HG03354 (cell line): ENCODE measurements at regions not wholly inside any gene's neighbourhood (a gene's known extent, or its start where the extent isn't known, plus 50 kb on each side); places are given as distances from the start of the nearest gene placed in this dataset.

Experiments
- ATAC-seq: cut with Tn5 transposase; IDR thresholded peaks from one replicate; pipeline ENCODE4 v1.9.1; 2021; ENCODE audit warnings: mild to moderate bottlenecking; ENCODE audit not compliant: unreplicated experiment, poor library complexity, severe bottlenecking

DNA sequence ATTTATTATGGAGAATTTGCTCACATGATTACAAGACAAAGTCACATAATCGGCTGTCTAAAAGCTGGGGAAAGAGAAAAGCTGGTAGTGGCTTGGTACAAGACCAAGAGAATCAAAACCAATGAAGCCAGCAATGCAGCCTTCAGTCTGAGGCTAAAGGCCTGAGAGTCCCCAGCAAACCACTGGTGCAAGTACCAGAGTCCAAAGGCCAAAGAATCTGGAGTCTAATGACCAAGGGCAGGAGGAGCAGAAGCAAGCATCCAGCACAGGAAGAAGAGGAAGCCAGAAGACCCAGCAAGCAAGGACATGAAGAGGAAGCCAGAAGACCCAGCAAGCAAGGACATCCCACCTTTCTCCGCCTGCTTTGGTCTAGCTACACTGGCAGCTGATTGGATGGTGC, 250.6 kb upstream of the SALL1 start:
- ATAC-seq: no peak

DNA sequence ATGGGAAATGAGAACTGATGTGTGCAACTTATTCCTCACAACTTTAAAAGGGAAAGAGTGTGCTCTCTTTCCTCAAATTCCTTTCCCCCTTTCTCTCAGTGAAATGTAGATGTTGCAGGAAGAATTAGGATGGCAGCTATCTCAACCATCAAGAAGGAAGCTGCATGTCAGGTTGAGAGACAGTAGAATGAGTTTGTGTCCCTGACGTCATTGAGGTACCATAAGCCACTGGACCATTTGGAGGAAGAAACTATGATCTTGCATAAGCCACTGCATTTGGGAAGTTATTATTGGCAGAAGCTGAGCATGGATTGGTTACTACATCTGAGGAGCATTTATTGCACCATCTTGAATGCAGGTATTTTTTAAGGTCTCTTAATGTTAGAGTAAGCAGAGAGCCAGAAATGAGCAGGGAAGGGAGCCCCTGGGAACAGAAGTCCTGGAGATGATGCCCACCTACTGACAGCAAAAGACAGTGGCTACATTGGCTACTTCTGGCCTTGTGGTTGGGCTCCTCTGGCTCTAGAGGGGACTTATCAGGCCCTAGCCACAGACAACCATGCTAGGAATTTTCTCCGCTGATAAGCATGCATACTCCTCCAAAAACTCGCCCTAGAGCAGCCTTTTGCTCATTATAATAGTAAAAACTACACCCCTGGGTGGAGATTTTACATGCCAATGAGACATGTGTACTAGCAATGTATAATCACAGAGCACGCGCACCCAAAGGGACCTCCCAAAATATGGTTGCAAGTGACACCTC, 249.0 kb upstream of the SALL1 start:
- no peak for ATAC-seq

DNA sequence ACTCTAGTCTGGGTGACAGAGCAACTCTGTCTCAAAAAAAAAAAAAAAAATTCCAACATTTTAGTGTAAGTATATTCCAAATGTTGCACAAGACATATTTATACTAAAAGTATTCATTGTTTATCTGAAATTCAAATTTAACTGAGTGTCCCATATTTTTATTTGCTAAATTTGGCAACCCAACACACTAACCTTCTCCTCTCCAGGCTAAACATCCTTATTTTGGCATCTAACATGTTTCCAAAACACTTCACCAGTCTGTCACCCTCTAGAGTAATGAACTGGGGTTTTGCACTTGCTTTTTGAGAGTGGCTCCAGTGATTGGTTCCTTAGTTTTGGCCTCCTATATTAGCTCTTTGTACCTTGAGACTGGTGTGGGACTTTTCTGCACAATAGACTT, 243.4 kb upstream of the SALL1 start:
- ATAC-seq: no peak

DNA sequence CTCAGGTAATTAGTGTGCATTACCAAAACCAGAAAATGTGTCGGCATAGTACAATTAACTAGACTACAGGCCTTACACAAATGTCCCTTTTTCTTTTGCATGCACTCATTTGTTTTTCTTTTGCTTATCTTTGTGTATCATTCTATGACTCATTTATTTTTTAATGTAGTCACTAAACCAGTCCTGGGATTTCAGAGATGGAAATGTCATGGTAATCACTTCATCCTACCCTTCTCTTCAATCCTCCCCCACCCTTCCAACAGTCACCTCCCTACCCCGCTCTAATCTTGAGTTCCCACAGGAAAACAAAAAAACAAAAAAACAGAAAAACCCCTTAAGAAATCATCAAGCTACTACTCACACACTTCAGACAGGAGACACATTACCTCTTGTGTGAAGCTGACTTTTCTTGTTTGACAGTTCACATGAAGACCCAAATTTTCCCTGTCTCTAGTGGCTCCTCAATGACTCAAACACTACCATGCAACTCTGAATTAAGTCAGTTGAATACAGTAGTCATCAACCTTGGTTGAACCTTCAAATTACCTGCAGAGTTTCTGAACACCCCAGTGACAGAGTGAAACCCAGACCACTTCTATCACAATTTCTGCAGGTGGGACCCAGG, 242.4 kb upstream of the SALL1 start:
- no peak for ATAC-seq

DNA sequence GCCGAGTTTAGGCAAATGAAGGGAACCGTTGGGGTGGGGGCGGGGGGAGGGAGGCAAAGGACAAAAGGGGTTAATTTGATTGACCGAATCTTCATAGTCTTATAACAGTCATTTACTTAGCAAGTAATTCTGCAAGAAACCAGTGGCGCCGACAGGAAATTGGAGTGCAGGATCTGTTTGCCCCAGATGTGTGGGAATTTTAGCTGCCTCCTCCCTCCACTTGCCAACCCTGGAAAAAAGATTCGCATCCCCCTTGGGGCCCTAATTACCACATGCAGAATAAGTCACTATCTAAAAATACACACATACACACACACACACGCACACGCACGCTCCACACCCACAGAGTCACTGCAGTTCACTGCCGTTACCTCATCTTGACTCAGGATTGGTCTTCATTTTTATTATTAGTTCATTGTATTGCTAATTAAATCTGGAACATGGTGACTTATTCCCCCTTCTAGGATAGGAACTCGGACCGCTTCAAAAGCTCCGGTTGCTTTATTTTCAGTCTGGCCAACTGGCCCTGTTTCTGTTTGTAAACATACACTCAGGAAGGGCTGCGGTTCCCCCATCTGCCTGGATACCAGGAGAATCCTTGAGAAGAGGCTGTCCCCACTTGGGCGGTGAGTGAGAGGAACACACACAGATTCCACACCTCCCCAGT, 241.6 kb upstream of the SALL1 start:
- no peak for ATAC-seq

DNA sequence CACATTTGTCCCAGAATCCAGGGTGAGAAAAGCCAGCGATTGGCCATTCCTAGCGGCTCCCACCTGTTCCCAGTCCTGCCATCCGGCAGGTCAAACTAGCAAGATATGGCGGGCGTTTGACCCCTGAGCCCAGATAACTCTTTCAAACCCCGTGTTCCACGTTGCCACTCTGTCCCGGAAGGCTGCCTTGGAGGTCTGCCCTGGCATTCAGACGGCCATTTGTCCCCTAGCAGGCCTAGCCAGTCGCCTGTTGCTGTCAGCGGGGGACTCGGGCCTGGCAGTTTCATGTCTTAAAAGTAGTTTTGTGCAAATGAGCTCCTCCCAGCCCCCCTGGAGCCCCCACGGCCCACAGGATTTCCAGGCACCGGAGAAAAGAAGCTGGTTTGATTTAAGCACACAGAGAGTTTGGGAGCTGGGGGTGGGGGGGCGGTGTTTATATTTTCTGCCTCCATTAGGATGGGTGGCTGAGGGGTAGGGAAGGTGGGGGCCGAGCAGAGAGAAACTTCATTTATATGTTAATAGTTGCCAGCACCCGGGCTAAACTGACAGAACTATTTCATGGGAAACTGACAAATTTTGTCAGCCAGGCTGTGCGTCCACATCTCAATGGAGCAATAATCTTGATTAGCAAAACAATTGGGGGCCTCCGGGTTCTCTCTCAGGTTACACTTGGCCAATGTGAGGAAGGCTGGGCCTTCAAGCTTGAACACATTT, 240.9 kb upstream of the SALL1 start:
- no peak for ATAC-seq

DNA sequence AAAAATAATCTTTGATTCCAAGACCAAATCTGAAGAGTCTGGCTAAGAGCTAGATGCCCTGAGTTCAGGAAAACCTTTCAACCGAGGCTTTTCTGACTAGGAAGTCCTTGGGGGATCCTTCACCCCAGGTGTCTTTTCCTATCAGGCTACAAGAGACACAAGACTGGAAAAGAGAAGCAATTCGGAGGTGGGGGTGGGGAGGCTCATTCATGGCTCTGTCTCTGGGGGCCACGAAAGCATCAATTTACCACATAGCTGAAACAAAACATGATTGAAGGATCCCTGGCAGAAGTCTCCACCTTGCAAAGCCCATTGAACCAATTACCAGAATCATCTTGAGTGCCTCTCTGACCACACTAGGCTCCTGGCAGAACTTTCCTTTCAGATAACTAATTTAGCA, 239.8 kb upstream of the SALL1 start:
- no peak for ATAC-seq

DNA sequence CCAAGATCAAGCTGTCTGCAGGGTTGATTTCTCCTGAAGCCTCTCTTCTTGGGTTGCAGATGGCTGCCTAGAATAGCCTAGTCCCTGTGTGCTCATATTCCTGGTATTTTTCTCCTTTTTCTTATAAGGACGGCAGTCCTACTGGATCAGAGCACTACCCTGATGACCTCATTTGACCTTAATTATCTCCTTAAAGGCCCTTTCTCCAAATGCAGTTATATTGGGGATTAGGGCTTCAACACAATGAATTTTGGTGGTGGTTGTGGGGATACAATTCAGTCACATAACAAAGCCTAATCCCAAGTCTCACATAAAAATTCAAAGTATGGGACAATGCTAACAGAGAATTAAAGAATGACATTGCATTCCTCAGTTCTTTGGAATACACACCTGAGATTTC, 238.8 kb upstream of the SALL1 start:
- ATAC-seq: no peak

DNA sequence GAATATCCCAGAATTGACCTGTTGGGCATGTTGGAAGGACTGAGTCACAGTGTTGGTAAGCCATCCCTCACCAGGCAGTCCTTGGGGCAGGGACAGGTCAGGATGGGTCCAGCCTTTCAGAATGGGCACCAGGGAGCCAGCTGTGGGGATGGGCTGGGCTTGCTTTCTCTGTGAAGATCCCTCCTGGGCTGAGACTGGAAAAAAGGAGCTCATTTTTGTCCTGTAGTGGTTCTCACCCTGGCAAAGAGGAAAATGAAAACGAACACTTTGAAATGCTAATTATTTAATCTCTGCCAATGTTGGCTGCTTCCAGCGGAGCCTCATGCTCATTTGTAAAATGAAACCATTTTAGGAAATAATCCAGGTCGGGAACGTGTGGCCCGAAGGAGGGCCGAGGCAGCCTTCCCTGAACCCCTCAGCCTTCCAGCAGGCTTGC, 237.5 kb upstream of the SALL1 start:
- no peak for ATAC-seq

DNA sequence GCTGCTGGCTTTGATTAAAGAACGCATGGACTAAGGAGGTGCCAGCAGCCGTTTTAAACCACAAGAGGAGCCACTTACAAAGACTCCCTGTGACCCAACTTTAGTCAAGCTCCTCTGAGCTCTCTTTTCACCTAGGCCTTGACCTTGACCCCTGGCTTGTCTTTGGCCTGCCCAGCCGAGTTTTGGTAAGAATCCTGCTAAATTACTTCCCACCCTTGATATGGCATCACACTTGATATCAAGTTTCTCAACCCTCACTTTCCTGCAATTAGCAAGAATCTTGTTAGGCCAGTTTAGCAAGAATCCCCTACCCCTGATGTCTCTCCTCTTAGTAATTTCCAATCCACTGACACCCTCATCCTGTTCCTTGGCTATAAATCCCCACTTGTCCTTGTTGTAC, 232.8 kb upstream of the SALL1 start:
- no peak for ATAC-seq

DNA sequence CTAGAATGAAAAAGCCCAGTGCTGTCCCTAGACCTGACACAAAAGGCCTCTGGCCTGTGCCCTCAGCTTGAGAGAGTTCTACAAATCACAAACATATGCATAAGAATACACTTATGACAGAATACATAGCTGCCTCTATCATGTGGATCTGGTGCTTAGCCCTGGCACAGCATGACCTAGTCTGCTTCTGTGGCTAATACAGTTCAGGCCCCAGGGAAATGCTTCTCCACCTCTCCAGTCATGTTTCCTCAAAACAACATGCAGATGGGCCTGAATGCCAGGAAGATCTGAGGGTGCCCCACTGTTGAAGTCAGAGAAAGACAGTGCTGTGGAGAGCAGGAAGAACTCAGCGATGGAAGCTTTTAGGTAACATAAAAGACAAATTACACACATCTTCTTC, 231.9 kb upstream of the SALL1 start:
- no peak for ATAC-seq

DNA sequence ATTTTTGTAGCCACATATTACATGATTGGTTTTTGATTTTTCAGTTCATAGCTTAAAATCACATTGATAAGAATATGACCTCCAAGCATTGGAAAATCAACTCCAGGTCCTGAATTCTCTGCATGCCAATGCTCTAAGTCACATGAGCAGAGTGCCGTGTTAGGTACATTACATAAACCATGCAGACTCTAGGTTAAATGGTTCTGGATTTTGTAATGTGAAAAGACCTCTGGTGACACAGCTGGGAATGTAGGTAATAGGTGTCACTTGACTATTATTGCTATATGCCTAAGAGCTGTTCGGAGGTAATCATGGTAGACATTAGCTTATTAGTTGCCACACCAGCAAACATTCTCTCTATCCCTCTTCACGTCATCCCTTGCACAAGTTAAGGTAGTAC, 231.1 kb upstream of the SALL1 start:
- no peak for ATAC-seq

DNA sequence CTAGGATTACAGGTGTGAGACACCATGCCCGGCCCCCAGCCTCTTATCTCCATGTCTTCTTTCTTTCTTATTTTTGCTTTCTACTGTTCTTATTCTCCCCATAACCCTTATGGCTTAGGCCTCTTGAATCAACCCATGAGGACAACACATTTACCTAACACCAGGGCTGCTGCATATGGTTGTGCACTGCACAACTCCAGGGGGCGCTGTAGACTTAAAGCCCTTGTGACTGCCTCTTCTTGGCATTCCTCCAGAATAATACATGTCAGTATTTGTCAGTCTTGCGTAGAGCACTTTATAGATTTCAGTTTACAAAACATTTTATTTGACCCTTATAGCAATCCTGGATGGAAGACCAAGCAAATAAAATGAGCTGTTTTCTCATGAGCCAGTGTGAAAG, 225.0 kb upstream of the SALL1 start:
- ATAC-seq: no peak

DNA sequence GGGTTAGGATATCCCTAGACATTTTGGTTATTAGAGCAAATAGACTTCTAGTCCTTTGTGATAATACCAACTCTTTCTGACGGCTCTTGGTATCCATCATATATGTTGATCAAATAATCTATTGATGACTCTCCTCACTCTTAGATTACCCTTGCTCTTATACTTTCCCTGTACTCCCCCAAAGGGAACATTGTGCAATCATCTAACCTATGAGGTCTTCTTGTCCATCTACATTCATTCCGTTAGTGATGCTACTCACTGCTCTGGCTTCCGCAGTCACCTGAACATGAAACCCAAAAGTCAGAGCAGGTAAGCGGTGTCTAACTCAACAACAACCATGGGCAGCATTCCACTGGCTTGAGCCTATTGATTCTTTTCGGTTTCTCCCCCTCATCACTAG, 223.7 kb upstream of the SALL1 start:
- ATAC-seq: no peak

DNA sequence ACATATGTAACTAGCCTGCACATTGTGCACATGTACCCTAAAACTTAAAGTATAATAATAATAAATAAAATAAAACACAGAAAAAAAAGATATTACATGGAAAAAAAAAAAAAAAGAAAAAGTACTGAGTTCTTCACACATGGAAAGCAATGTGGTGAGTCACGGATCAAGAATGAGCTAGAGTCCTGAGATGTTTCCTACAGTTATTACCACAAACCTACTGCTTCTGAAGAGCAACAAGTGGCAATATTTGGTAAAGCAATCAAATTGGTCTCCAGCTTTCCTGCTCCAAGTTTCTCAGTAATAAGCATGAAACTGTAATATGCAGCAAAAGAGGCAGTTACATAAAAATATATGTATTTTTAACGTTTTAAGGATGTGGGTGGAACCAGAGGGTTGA, 223.3 kb upstream of the SALL1 start:
- ATAC-seq: no peak

DNA sequence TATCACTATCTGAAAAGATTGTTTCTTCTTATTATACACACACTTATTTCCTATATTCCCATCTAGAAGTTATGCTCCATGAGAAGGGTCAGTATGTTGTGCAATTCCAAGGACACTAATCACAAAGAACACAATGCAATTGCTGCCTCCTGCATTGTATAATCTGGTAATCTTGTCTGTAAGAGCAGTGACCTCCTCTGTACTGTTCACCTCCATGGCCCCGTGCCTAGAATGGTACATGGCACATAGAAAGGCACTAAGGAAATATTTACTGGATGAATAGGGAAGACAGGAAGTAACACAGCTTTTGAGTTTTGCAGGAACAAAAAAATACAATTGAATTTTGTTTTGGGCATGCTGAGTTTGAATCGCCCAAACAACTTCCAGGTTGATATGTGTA, 214.6 kb upstream of the SALL1 start:
- no peak for ATAC-seq

DNA sequence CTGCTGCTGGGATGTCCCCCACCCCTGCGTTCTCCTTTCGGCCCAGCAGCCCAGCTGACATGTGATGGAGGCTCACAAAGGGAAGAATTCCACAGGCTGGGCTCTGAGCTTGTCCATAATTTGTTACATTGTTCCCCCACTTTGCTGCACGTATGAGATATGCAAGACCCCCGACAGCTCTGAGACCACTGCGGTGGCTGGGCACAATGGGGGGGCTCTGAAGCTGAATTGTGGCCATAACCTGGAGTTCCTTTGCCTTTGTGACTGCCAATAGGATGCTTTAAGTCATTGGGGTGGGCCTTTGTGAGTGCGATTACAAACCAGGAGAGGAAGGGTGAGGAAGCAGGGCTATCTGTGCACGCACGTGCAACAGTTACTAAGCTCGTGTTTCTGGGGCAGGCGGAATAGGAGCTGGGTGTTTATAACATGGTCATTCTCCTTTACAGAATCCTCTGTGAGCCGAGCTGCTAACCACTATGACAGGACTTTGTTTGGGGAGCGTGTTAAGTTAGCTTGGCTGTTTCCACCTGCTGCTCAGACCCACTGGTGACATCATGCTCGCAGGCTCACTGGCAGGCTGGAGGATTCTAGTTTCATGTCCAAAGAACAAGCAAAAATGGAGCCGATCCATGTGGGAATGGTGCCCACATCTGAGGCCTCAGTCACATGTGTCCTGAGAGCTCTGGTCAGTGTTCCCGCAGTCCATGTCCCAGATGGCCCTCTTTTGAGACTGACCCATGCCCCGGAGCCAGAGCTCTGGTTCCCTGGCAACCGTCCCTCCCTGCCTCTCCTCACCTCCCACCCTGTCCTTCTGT, 208.3 kb upstream of the SALL1 start:
- ATAC-seq: no peak

DNA sequence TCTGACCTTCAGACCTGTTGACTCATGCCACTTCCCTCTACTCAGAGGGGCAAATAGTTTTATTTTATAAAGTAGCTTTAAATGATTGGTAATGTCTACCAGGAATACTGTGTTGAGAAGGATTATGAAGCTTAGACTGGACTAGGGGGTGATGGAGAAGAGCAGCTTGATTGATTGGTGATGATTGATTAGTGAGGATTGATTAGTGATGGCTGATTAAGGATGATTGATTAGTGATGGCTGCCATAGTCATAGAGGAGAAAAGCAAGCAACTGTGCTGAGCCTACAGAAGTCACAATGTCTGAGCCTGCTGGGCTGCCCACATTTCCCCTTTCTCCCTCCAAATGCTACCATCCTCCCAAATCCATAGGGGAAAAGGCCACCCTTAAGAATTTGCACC, 206.8 kb upstream of the SALL1 start:
- ATAC-seq: no peak

DNA sequence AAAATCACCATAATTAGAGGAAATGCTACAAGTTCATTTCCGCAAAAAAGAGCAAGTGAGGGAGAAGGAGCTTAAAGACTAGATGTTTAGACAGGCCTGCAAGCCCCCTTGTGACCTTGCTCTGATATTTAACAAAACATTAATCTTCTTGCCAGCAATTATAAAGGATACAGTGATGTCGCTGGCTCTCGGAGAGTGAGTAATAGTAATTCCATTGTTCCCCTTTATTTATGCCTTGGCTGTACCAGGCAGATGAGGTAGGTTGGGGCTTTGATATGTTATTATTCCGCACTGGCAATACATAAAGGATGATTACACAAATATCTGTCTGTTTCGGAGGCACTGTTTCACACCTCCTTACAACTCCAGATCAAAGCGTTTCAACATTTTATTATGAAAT, 204.8 kb upstream of the SALL1 start:
- no peak for ATAC-seq

DNA sequence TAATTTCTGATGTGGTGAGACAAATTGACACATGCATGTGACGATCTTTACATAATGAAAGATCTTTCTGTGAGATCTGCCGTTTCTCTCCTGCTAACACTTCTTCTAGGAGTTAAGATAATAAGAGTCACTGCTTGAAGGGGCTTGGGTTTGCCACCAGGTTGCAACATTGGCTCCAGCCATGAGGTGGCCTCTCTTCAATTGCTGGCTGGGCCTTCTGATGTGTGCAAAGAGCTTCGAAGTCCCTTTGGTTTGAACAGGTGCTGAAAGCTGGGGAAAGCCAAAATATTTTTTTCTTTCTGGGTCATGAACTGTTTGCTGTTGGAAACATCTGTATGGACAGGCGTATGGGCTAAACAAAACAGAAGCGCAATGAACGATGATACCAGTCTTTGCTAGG, 204.1 kb upstream of the SALL1 start:
- no peak for ATAC-seq
